GM13977 (cell line): ENCODE measurements at regions not wholly inside any gene's neighbourhood (a gene's known extent, or its start where the extent isn't known, plus 50 kb on each side); places are given as distances from the start of the nearest gene placed in this dataset.

Experiments used
- DNase-seq: peaks from one replicate; pipeline ENCODE4 v3.0.0; 2012; ENCODE audit warnings: low spot score
- in situ Hi-C: fragments of 300-500 bp; cut with MboI; formaldehyde crosslinking; loops from one replicate; pipeline ENCODE4 v1.12.0; 2022; ENCODE audit warnings: low sequenced_read_pairs, low pct_unique_long_range_greater_than_20kb, mixed read lengths, inconsistent platforms; ENCODE audit not compliant: unreplicated experiment
- TF ChIP-seq, protein P1 (sequence below): IDR thresholded peaks from 2 replicates; pipeline ENCODE4 v1.5.1; 2012; ENCODE audit warnings: mild to moderate bottlenecking, control low read depth; ENCODE audit not compliant: insufficient read depth; ENCODE audit errors: extremely low read depth, missing control alignments

DNA sequence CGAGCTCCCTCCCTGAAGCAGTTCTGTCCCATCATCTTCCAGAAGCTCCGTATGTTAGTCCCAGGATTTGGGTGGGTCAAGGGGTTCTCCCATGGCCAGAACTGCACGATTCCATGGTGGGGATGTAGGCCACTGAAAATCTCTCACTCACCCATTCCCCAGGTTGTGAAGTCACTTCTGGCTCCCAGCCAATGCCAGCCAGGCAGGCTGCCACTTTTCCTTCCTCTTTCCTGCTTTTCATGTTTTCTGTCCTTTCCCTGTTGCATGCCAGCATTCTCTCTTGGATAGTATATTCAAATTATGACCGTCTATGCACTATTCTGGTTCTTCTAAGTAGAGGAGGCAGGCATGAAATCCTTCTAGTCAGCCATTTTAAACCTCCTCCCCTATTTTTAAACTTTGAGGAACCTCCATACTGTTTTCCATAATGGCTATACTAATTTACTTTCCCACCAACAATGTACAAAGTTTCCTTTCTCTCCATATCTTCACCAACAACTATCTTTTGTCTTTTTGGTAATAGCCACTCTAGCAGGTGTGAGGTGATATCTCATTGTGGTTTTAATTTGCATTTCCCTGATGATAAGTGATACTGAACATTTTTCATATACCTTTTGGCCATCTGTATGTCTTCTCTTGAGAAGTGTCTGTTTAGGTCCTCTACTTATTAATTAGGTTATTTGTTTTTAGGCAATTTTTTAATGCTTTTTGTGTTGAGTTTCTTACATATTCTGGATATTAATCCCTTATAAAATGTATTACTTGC, 182.1 kb upstream of the TET2 start:
- in situ Hi-C loops: no loop called here
- DNase-seq: no peak
- TF ChIP-seq, protein P1, sequence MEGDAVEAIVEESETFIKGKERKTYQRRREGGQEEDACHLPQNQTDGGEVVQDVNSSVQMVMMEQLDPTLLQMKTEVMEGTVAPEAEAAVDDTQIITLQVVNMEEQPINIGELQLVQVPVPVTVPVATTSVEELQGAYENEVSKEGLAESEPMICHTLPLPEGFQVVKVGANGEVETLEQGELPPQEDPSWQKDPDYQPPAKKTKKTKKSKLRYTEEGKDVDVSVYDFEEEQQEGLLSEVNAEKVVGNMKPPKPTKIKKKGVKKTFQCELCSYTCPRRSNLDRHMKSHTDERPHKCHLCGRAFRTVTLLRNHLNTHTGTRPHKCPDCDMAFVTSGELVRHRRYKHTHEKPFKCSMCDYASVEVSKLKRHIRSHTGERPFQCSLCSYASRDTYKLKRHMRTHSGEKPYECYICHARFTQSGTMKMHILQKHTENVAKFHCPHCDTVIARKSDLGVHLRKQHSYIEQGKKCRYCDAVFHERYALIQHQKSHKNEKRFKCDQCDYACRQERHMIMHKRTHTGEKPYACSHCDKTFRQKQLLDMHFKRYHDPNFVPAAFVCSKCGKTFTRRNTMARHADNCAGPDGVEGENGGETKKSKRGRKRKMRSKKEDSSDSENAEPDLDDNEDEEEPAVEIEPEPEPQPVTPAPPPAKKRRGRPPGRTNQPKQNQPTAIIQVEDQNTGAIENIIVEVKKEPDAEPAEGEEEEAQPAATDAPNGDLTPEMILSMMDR: no peak

DNA sequence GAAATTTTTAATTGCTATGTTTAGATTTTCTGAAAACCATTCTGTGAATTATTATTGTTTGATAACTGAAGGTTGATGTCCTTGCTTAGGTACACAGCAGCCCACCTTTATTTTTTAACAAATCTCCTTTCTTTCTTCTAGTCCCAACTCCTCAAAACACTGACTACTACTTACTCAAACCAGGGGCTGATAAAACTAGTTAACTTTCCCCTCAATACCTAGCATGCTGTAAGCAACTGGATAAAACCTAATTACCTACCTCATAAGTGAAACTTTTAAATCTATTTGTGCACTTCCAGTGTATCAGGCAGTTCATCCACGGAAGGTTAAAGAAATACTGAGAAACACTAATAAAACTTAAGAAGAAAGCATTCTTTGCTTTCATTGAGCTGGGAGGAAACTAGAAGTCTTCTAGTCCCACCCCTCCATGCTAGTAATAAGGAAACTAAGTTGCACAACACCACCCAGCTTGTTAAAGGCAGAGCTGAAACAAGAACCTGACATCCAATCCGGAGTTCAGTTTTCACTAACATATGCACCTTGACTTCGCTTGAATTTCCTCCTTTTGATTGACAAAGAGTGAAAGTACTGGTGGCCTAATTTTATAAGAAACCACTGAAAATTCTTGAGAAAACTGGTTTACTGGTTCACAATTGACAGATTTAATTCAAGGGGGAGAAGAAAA, 180.2 kb upstream of the TET2 start:
- in situ Hi-C loops: no loop called here
- DNase-seq: peak; percentile 65
- TF ChIP-seq, protein P1: no peak

DNA sequence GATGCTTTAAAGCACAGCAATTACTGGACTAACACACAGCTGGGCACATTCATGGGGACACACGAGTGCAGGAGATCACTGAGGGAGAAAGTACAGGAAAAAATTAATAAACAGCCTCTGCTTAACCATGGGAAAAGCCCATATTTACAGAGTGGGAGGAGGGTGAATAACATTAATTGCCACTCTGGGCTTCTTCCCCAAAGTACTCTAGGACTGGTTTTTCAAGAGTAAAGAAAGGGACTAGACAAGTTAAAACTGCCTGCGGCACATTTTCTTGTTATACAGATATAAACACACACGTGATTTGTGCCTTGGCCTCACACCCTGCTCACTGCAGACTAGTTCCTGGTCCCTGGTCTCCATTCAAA, 179.7 kb upstream of the TET2 start:
- in situ Hi-C loops: no loop called here
- no peak for DNase-seq
- TF ChIP-seq, protein P1: no peak

DNA sequence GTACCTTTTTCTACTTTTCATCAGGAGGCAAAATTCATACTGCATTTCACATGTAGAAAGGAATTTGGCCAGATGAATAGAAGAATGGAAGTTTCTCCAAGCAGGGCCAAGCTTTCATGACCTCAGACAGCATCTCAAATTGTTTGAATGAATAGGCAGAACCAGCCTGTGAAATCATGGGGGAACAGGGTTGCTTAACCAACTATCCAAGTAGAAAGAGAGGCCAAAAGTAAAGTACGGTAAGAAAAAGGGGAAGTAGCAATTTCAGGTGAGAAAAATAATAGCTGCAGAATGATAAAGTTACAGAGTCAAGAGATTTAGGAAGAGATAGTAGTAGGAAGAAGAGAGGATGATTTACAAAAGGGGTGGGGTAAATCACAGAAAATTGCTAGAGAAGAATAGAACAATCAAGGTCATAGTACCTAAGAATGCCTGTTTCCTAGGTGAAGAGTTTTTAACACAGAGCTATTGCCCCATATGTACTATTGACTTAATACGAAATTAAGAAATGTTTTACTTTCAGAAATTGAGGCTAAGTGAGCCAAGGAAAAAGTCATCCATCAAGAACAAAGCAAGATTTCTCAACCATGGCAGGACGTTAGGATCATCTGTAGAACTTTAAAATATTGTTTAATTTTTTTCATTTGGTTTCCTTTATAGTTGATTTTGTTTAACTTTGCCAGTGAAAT, 177.1 kb upstream of the TET2 start:
- DNase-seq: no peak
- TF ChIP-seq, protein P1: no peak
- in situ Hi-C loops: no loop called here

DNA sequence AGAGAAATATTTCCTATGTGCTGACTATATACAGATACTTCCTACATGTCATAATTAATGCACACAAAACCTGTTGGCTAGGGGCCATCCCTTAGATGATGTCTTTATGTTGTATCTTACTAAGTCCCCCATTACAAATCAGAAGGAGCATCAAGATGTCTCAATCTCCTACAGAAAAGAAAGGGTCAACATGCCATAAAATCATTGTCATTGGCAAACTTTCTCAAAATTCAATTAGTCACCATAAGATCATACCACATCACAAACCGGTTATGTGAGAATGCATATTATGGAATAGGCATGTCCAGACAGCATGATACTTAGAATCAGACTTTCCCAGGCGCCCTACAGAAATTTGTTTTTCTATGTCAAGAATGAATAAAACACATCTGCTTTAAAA, 175.2 kb upstream of the TET2 start:
- TF ChIP-seq, protein P1: no peak
- in situ Hi-C loops: no loop called here
- no peak for DNase-seq

DNA sequence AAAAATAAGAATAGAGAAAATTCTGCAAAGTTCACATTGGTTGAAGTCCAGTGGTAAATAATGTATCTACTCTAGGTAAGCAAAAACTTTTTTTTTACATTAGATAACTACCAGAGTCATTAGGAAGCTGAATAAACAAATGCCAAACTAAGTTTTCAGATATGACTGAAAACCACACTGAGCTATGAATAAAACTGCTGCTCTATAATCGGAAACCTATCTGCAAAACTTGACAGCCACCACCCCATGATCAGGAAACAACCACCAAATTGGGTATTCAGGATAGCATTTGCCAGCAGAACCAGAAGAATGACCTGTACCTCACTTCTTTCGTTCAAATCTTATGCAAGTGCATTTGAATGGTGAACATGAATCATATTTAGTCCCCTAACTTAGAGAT, 173.0 kb upstream of the TET2 start:
- DNase-seq: no peak
- TF ChIP-seq, protein P1: no peak
- in situ Hi-C loops: no loop called here
